ENCODE measurements at regions not wholly inside any gene's neighbourhood (a gene's known extent, or its start where the extent isn't known, plus 50 kb on each side); places are given as distances from the start of the nearest gene placed in this dataset.

- TF ChIP-seq, protein P1, sequence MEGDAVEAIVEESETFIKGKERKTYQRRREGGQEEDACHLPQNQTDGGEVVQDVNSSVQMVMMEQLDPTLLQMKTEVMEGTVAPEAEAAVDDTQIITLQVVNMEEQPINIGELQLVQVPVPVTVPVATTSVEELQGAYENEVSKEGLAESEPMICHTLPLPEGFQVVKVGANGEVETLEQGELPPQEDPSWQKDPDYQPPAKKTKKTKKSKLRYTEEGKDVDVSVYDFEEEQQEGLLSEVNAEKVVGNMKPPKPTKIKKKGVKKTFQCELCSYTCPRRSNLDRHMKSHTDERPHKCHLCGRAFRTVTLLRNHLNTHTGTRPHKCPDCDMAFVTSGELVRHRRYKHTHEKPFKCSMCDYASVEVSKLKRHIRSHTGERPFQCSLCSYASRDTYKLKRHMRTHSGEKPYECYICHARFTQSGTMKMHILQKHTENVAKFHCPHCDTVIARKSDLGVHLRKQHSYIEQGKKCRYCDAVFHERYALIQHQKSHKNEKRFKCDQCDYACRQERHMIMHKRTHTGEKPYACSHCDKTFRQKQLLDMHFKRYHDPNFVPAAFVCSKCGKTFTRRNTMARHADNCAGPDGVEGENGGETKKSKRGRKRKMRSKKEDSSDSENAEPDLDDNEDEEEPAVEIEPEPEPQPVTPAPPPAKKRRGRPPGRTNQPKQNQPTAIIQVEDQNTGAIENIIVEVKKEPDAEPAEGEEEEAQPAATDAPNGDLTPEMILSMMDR (IDR thresholded peaks at IDR 0.05): no peak
- TF ChIP-seq POLR2A (IDR thresholded peaks at IDR 0.05): no peak
Observed at GRCh38 chr2:19235308-19235707, 123.1 kb downstream of the OSR1 start.

Data from esophagus squamous epithelium (tissue), 4 donors.